Endothelial cell (in vitro differentiated cells): ENCODE measurements at regions not wholly inside any gene's neighbourhood (a gene's known extent, or its start where the extent isn't known, plus 50 kb on each side); places are given as distances from the start of the nearest gene placed in this dataset.
A peak's percentile ranks its signal among the peaks of the same experiment; 100 is the strongest.

Experiments used
- DNase-seq: peaks from one replicate; pipeline ENCODE4 v3.0.0; 2021; ENCODE audit warnings: low spot score
- H3K27ac Mint-ChIP-seq: one replicate; pipeline ENCODE4 v1.8.0; 2021; ENCODE audit warnings: mixed read lengths, inconsistent platforms; ENCODE audit not compliant: unreplicated experiment
- H3K27me3 Mint-ChIP-seq: one replicate; pipeline ENCODE4 v1.8.0; 2021; ENCODE audit warnings: mild to moderate bottlenecking, moderate library complexity, mixed read lengths, inconsistent platforms; ENCODE audit not compliant: unreplicated experiment
- H3K36me3 Mint-ChIP-seq: one replicate; pipeline ENCODE4 v1.8.0; 2021; ENCODE audit warnings: mild to moderate bottlenecking, low read depth, mixed read lengths, inconsistent platforms; ENCODE audit not compliant: unreplicated experiment
- H3K4me1 Mint-ChIP-seq: one replicate; pipeline ENCODE4 v1.8.0; 2021; ENCODE audit warnings: mild to moderate bottlenecking, mixed read lengths, inconsistent platforms; ENCODE audit not compliant: unreplicated experiment
- H3K4me3 Mint-ChIP-seq: one replicate; pipeline ENCODE4 v1.8.0; 2021; ENCODE audit warnings: mild to moderate bottlenecking, mixed read lengths, inconsistent platforms; ENCODE audit not compliant: unreplicated experiment
- H3K9me3 Mint-ChIP-seq: one replicate; pipeline ENCODE4 v1.8.0; 2021; ENCODE audit warnings: mixed read lengths, inconsistent platforms; ENCODE audit not compliant: unreplicated experiment
- CTCF ChIP-seq: fragments of 200-600 bp; sonication (generic); IDR thresholded peaks from one replicate; pipeline ENCODE4 v1.5.0; 2021; ENCODE audit warnings: antibody characterized with exemption; ENCODE audit not compliant: unreplicated experiment

GRCh38 chr9:115590011-115590410 lies 472.1 kb upstream of the TNC start:
- DNase-seq = no peak
- Mint-ChIP-seq H3K4me3 (no peak overlapping the region), H3K4me1 (no peaks in the 10 kb centered on the region), H3K27me3 (no peaks in the 10 kb centered on the region), H3K36me3 (peaks cover 4% of the 10 kb centered on the region), H3K9me3 (peaks cover 7% of the 10 kb centered on the region), H3K27ac (no peak overlapping the region)
- TF ChIP-seq CTCF = no peak

- H3K9me3 Mint-ChIP-seq = peaks cover 7% of the 10 kb centered on the region
- H3K27ac Mint-ChIP-seq = no peak overlapping the region
- TF ChIP-seq CTCF = no peak
- no peak for DNase-seq
- H3K36me3 Mint-ChIP-seq = peaks cover 4% of the 10 kb centered on the region
- H3K4me1 Mint-ChIP-seq = peaks cover 4% of the 10 kb centered on the region
- no peaks in the 10 kb centered on the region for H3K27me3 Mint-ChIP-seq
- no peak overlapping the region for H3K4me3 Mint-ChIP-seq
Measured at GRCh38 chr9:115591584-115591984, 473.6 kb upstream of the TNC start.

GRCh38 chr9:115593587-115594091 lies 475.7 kb upstream of the TNC start:
- Mint-ChIP-seq H3K27ac (no peak overlapping the region), H3K4me1 (peaks cover 4% of the 10 kb centered on the region), H3K27me3 (no peaks in the 10 kb centered on the region), H3K9me3 (peaks cover 7% of the 10 kb centered on the region), H3K4me3 (no peak overlapping the region), H3K36me3 (peaks cover 4% of the 10 kb centered on the region)
- TF ChIP-seq CTCF = peak; percentile 77
- peak; percentile 26 for DNase-seq

- H3K9me3 Mint-ChIP-seq = no peaks in the 10 kb centered on the region
- DNase-seq = no peak
- H3K4me1 Mint-ChIP-seq = peaks cover 4% of the 10 kb centered on the region
- no peak overlapping the region for H3K27ac Mint-ChIP-seq
- peaks cover 3% of the 10 kb centered on the region for H3K36me3 Mint-ChIP-seq
- no peak for TF ChIP-seq CTCF
- H3K4me3 Mint-ChIP-seq = no peak overlapping the region
- no peaks in the 10 kb centered on the region for H3K27me3 Mint-ChIP-seq
Measured at GRCh38 chr9:115594557-115594956, 476.6 kb upstream of the TNC start.

- no peak overlapping the region for H3K27ac Mint-ChIP-seq
- TF ChIP-seq CTCF = no peak
- peaks cover 4% of the 10 kb centered on the region for H3K4me1 Mint-ChIP-seq
- H3K4me3 Mint-ChIP-seq = no peak overlapping the region
- H3K27me3 Mint-ChIP-seq = no peaks in the 10 kb centered on the region
- no peaks in the 10 kb centered on the region for H3K9me3 Mint-ChIP-seq
- no peak for DNase-seq
- H3K36me3 Mint-ChIP-seq = no peaks in the 10 kb centered on the region
Measured at GRCh38 chr9:115596021-115596745, 478.2 kb upstream of the TNC start.
